ENCODE measurements at regions not wholly inside any gene's neighbourhood (a gene's known extent, or its start where the extent isn't known, plus 50 kb on each side); places are given as distances from the start of the nearest gene placed in this dataset.

- peak; percentile 1 to 30 for DNase-seq
- Histone ChIP-seq H3K9me3 (no peaks in the 10 kb centered on the region), H3K4me3 (no peak overlapping the region), H3K27me3 (ENCODE audit: insufficient read depth in 3 of 3, low read length in 2 of 3) (peaks cover 0 to 3% (median 0%) of the 10 kb centered on the region in 3 donors), H3K27ac (no peak overlapping the region), H3K4me1 (no peaks in the 10 kb centered on the region), H3K36me3 (ENCODE audit: insufficient read depth in 1 of 2, low read depth in 1 of 2) (no peaks in the 10 kb centered on the region)
- 71 to 74% (median 73%) methylated on average over 12 of the region's 12 CpGs for WGBS, 3 donors
- intact Hi-C loops (cut with DNase I), result no loop called here
- ATAC-seq, result no peak
- TF ChIP-seq, protein P1, sequence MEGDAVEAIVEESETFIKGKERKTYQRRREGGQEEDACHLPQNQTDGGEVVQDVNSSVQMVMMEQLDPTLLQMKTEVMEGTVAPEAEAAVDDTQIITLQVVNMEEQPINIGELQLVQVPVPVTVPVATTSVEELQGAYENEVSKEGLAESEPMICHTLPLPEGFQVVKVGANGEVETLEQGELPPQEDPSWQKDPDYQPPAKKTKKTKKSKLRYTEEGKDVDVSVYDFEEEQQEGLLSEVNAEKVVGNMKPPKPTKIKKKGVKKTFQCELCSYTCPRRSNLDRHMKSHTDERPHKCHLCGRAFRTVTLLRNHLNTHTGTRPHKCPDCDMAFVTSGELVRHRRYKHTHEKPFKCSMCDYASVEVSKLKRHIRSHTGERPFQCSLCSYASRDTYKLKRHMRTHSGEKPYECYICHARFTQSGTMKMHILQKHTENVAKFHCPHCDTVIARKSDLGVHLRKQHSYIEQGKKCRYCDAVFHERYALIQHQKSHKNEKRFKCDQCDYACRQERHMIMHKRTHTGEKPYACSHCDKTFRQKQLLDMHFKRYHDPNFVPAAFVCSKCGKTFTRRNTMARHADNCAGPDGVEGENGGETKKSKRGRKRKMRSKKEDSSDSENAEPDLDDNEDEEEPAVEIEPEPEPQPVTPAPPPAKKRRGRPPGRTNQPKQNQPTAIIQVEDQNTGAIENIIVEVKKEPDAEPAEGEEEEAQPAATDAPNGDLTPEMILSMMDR (IDR thresholded peaks at IDR 0.05), result no peak
Observed at GRCh38 chr12:34400411-34400881, 378.1 kb downstream of the ALG10 start.

DNA sequence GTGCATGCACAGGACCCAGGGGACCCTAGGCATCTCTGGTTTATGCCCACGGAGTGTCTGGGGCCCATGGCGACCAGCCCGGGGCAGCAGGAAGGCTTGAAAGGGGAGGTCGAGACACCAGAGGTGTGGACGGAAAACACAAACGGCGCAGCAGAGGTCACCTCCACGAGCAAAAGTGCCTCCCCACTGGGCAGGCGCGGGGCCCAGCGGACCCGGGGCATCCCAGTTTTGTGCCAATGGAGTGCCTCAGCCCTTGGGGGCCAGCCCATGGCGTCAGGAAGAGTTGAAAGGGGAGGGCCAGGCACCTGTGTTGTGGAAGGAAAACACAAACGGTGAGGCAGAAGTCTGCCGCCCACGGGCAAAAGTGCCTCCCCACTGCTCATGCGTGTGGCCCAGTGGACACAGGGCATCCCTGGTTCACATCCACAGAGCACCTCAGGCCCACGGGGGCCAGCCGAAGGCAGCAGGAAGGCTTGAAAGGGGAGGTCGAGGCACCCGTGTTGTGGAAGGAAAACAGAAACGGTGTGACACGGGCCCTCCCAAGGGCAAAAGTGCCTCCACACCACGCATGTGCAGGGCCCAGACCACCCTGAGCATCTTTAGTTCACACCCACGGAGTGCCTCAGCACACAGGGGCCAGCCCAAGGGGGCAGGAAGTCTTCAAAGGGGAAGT is 378.8 kb downstream of the ALG10 start:
- intact Hi-C loops (cut with DNase I), result no loop called here
- H3K27me3 ChIP-seq (ENCODE audit: insufficient read depth in 3 of 3, low read length in 2 of 3), result peaks cover 0 to 2% (median 0%) of the 10 kb centered on the region in 3 donors
- H3K4me1 ChIP-seq, result no peaks in the 10 kb centered on the region
- no peak overlapping the region for H3K27ac ChIP-seq
- ATAC-seq (no peak), DNase-seq (peak; percentile 3 to 25)
- H3K36me3 ChIP-seq (ENCODE audit: insufficient read depth in 1 of 2, low read depth in 1 of 2), result no peaks in the 10 kb centered on the region
- 62 to 68% (median 63%) methylated on average over 21 to 25 of the region's 25 CpGs for WGBS, 3 donors
- H3K4me3 ChIP-seq, result no peak overlapping the region
- TF ChIP-seq, protein P1 (IDR thresholded peaks at IDR 0.05), result no peak
- H3K9me3 ChIP-seq, result no peaks in the 10 kb centered on the region

GRCh38 chr12:34401659-34402227 is 379.4 kb downstream of the ALG10 start:
- H3K27ac ChIP-seq, result no peak overlapping the region
- 49 to 54% (median 52%) methylated on average over 26 to 28 of the region's 28 CpGs for WGBS, 3 donors
- TF ChIP-seq, protein P1 (IDR thresholded peaks at IDR 0.05), result no peak
- H3K9me3 ChIP-seq, result no peaks in the 10 kb centered on the region
- intact Hi-C loops (cut with DNase I), result no loop called here
- no peaks in the 10 kb centered on the region for H3K27me3 ChIP-seq (ENCODE audit: insufficient read depth in 3 of 3, low read length in 2 of 3)
- H3K4me1 ChIP-seq, result no peaks in the 10 kb centered on the region
- ATAC-seq (no peak), DNase-seq (peak; percentile 7 to 41)
- no peaks in the 10 kb centered on the region for H3K36me3 ChIP-seq (ENCODE audit: insufficient read depth in 1 of 2, low read depth in 1 of 2)
- H3K4me3 ChIP-seq, result no peak overlapping the region

DNA sequence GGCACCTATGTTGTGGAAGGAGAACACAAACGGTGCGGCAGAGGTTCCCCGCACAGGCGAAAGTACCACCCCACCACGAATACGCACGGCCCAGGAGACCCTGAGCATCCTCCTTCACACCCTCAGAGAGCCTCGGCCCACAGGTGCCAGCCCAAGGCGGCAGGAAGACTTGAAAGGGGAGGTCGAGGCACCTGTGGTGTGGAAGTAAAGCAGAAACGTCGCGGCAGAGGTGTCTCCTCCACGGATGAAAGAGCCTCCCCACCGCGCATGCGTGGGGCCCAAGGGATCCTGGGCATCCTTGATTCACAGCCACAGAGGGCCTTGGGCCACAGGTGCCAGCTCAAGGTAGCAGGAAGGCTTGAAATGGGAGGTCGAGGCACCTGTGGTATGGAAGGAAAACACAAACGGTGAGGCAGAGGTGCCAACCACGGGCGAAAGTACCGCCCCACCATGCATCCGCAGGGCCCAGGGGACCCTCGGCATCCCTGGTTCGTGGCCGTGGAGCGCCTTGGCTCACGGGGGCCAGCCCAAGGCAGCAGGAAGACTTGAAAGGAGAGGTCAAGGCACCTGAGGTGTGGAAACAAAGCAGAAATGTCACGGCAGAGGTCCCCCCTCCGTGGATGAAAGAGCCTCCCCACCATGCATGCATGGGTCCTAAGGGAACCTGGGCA is 380.1 kb downstream of the ALG10 start:
- ATAC-seq, result no peak
- Histone ChIP-seq H3K4me1 (no peaks in the 10 kb centered on the region), H3K36me3 (ENCODE audit: insufficient read depth in 1 of 2, low read depth in 1 of 2) (no peaks in the 10 kb centered on the region), H3K9me3 (peaks cover 6% of the 10 kb centered on the region), H3K27me3 (ENCODE audit: insufficient read depth in 3 of 3, low read length in 2 of 3) (no peaks in the 10 kb centered on the region), H3K27ac (no peak overlapping the region), H3K4me3 (no peak overlapping the region)
- intact Hi-C loops (cut with DNase I), result no loop called here
- peak; percentile 1 to 35 for DNase-seq
- 67 to 72% (median 70%) methylated on average over 30 of the region's 30 CpGs for WGBS, 3 donors
- TF ChIP-seq, protein P1 (IDR thresholded peaks at IDR 0.05), result no peak

Measured in psoas muscle (tissue), 7 donors.